H1 (cell line): ENCODE measurements at regions not wholly inside any gene's neighbourhood (a gene's known extent, or its start where the extent isn't known, plus 50 kb on each side); places are given as distances from the start of the nearest gene placed in this dataset.

Source experiments
- CTCF ChIA-PET: fragments of 300-600 bp; sonication (Branson Sonifier 250); formaldehyde crosslinking; loops from one replicate; lab custom pipeline; 2021; ENCODE audit not compliant: partially characterized antibody; lab: Charles Lee
- POLR2A ChIA-PET: fragments of 300-600 bp; sonication (Branson Sonifier 250); formaldehyde crosslinking; loops from one replicate; lab custom pipeline; 2021; ENCODE audit warnings: inconsistent platforms; ENCODE audit not compliant: partially characterized antibody; lab: Charles Lee
- DNase-seq, 2 experiments: peaks; one replicate each; pipeline versions ENCODE4 v3.0.0 to v3.0.0-alpha.2; 2010 to 2022; ENCODE audit warnings: low spot score in 2 of 2, low read depth in 1 of 2, mixed read lengths in 1 of 2
- FAIRE-seq: peaks from 2 replicates; lab custom pipeline; 2011; peaks lifted over from hg19 to GRCh38; lab: Jason Lieb, UNC
- H2AFZ ChIP-seq: 2 replicates; pipeline ENCODE4 v1.8.1; 2012; ENCODE audit warnings: low read length, inconsistent platforms
- H2AK5ac ChIP-seq: 2 replicates; pipeline ENCODE4 v1.6.1; 2013; ENCODE audit warnings: low read depth, low read length
- H2BK120ac ChIP-seq: replicated peaks from 2 replicates; pipeline ENCODE3; 2013; ENCODE audit warnings: low read depth, low read length, inconsistent platforms
- H2BK12ac ChIP-seq: 2 replicates; pipeline ENCODE4 v1.6.1; 2013; ENCODE audit warnings: low read depth, low read length
- H2BK15ac ChIP-seq: 2 replicates; pipeline ENCODE4 v1.6.1; 2013; ENCODE audit warnings: low read length
- H2BK20ac ChIP-seq: 2 replicates; pipeline ENCODE4 v1.6.1; 2013; ENCODE audit warnings: low read length
- H2BK5ac ChIP-seq: 2 replicates; pipeline ENCODE4 v1.6.1; 2013; ENCODE audit warnings: low read depth, low read length
- H3K14ac ChIP-seq: 2 replicates; pipeline ENCODE4 v1.6.1; 2013; ENCODE audit warnings: inconsistent platforms; ENCODE audit not compliant: insufficient read length
- H3K18ac ChIP-seq: 2 replicates; pipeline ENCODE4 v1.6.1; 2013; ENCODE audit warnings: low read length; ENCODE audit errors: extremely low read depth
- H3K23ac ChIP-seq: 2 replicates; pipeline ENCODE4 v1.6.1; 2013; ENCODE audit warnings: inconsistent platforms; ENCODE audit not compliant: insufficient read length
- H3K23me2 ChIP-seq: 2 replicates; pipeline ENCODE4 v1.6.1; 2013; ENCODE audit warnings: low read depth, low read length
- H3K27ac ChIP-seq: 2 replicates; pipeline ENCODE4 v1.6.1; 2011; ENCODE audit warnings: low read depth, low read length, inconsistent platforms
- H3K27me3 ChIP-seq, 4 experiments: replicated peaks in 1 of 4; 1 replicate in 1 of 4; 2 replicates in 3 of 4; pipeline versions ENCODE4 v1.6.1 to v1.8.1; 2011 to 2013; ENCODE audit warnings: low read length in 3 of 4, mild to moderate bottlenecking in 3 of 4, inconsistent platforms in 2 of 4, mixed read lengths in 2 of 4, moderate library complexity in 1 of 4; ENCODE audit not compliant: control insufficient read depth in 3 of 4, insufficient read depth in 3 of 4; ENCODE audit errors: extremely low read depth in 1 of 4
- H3K36me3 ChIP-seq, 4 experiments: 2 replicates each; pipeline versions ENCODE4 v1.6.1 to v1.8.1; 2011 to 2013; ENCODE audit warnings: mild to moderate bottlenecking in 4 of 4, low read length in 3 of 4, moderate library complexity in 2 of 4, control low read depth in 1 of 4, inconsistent platforms in 1 of 4; ENCODE audit not compliant: insufficient read depth in 4 of 4, control insufficient read depth in 2 of 4
- H3K4ac ChIP-seq: replicated peaks from 2 replicates; pipeline ENCODE3; 2013; ENCODE audit warnings: low read length, low read depth, mixed read lengths, inconsistent platforms; ENCODE audit not compliant: insufficient read length
- H3K4me1 ChIP-seq, 4 experiments: replicated peaks in 1 of 4; 1 replicate in 1 of 4; 2 replicates in 3 of 4; pipeline versions ENCODE4 v1.6.1 to v1.8.1; 2011 to 2013; ENCODE audit warnings: low read length in 3 of 4, inconsistent platforms in 2 of 4, mixed read lengths in 1 of 4; ENCODE audit not compliant: insufficient read depth in 4 of 4, control insufficient read depth in 3 of 4
- H3K4me2 ChIP-seq, 2 experiments: 2 replicates each; pipeline versions ENCODE4 v1.6.1 to v1.8.1; 2011 to 2013; ENCODE audit warnings: low read depth in 2 of 2, low read length in 2 of 2, control low read depth in 1 of 2, inconsistent platforms in 1 of 2, mild to moderate bottlenecking in 1 of 2; ENCODE audit not compliant: insufficient read depth in 1 of 2
- H3K4me3 ChIP-seq, 4 experiments: fragments of 200-600, 300-600 bp in 1 of 4; sonication (generic), shearing (Covaris generic), sonication (Bioruptor Twin) in 1 of 4; 2 replicates each; pipeline versions ENCODE4 v1.5.1 to v1.8.1; 2011 to 2016; ENCODE audit warnings: low read length in 4 of 4, low read depth in 3 of 4, control low read depth in 2 of 4, inconsistent platforms in 2 of 4, mild to moderate bottlenecking in 2 of 4, mixed read lengths in 1 of 4, moderate library complexity in 1 of 4; ENCODE audit not compliant: insufficient read depth in 2 of 4; ENCODE audit errors: extremely low read depth in 1 of 4
- H3K56ac ChIP-seq: replicated peaks from 2 replicates; pipeline ENCODE3; 2013; ENCODE audit warnings: low read depth, mild to moderate bottlenecking, mixed read lengths, low read length, inconsistent platforms; ENCODE audit not compliant: insufficient read length
- H3K79me1 ChIP-seq: 2 replicates; pipeline ENCODE4 v1.6.1; 2013; ENCODE audit warnings: low read depth, low read length, control low read depth
- H3K79me2 ChIP-seq, 2 experiments: 2 replicates each; pipeline versions ENCODE4 v1.6.1 to v1.8.1; 2012 to 2013; ENCODE audit warnings: low read length in 2 of 2, mild to moderate bottlenecking in 2 of 2, inconsistent platforms in 1 of 2; ENCODE audit not compliant: insufficient read depth in 2 of 2, control insufficient read depth in 1 of 2
- H3K9ac ChIP-seq, 4 experiments: replicated peaks in 1 of 4; 1 replicate in 1 of 4; 2 replicates in 3 of 4; pipeline versions ENCODE4 v1.6.1 to v1.8.1; 2011 to 2013; ENCODE audit warnings: low read depth in 3 of 4, low read length in 3 of 4, control low read depth in 2 of 4, mild to moderate bottlenecking in 2 of 4, moderate library complexity in 2 of 4, inconsistent platforms in 1 of 4; ENCODE audit errors: extremely low read depth in 1 of 4
- H3K9me3 ChIP-seq, 2 experiments: 2 replicates each; pipeline versions ENCODE4 v1.6.1 to v1.8.1; 2012 to 2013; ENCODE audit warnings: mild to moderate bottlenecking in 2 of 2, moderate library complexity in 2 of 2, control low read depth in 1 of 2, inconsistent platforms in 1 of 2, low read depth in 1 of 2, low read length in 1 of 2, mixed read lengths in 1 of 2; ENCODE audit not compliant: insufficient read depth in 2 of 2
- H4K20me1 ChIP-seq, 2 experiments: replicated peaks in 1 of 2; 2 replicates each; pipeline versions ENCODE3 to v1.8.1; 2011 to 2013; ENCODE audit warnings: inconsistent platforms in 2 of 2, low read length in 2 of 2, mild to moderate bottlenecking in 1 of 2; ENCODE audit not compliant: insufficient read depth in 2 of 2, control insufficient read depth in 1 of 2
- H4K5ac ChIP-seq: 2 replicates; pipeline ENCODE4 v1.6.1; 2013; ENCODE audit warnings: low read length, low read depth, mixed read lengths, inconsistent platforms; ENCODE audit not compliant: insufficient read length
- H4K8ac ChIP-seq: 2 replicates; pipeline ENCODE4 v1.8.0; 2013; ENCODE audit warnings: mild to moderate bottlenecking, moderate library complexity, low read length, inconsistent platforms; ENCODE audit not compliant: insufficient read depth; ENCODE audit errors: extremely low read depth
- H4K91ac ChIP-seq: replicated peaks from 2 replicates; pipeline ENCODE3; 2013; ENCODE audit warnings: low read length, mixed read lengths, inconsistent platforms; ENCODE audit not compliant: insufficient read length
- ATF3 ChIP-seq: IDR thresholded peaks from 2 replicates; pipeline ENCODE4 v1.6.1; 2011; ENCODE audit warnings: low read depth, mild to moderate bottlenecking, low read length; ENCODE audit not compliant: insufficient read depth
- CTCF ChIP-seq, 3 experiments: IDR thresholded peaks; 1 replicate in 2 of 3; 2 replicates in 1 of 3; pipeline versions ENCODE4 v1.5.1 to v1.6.1; 2011; ENCODE audit warnings: low read length in 3 of 3, mild to moderate bottlenecking in 3 of 3, inconsistent platforms in 2 of 3, low read depth in 1 of 3, moderate library complexity in 1 of 3; ENCODE audit not compliant: insufficient read depth in 1 of 3; ENCODE audit errors: control extremely low read depth in 1 of 3
- MAFK ChIP-seq: IDR thresholded peaks from 2 replicates; pipeline ENCODE4 v1.6.1; 2012; ENCODE audit warnings: low read depth, mild to moderate bottlenecking, improper control_type of control experiment, low read length
- RXRA ChIP-seq: IDR thresholded peaks from 2 replicates; pipeline ENCODE4 v1.6.1; 2011; ENCODE audit warnings: low read depth, mild to moderate bottlenecking, low read length, moderate library complexity; ENCODE audit not compliant: insufficient read depth
- WGBS, 2 experiments: shearing (Covaris generic) in 1 of 2; methylation state at CpG; one replicate each; pipeline versions ENCODE4 v1.1.6 to v1.1.7; 2013 to 2015; ENCODE audit warnings: low lambda C conversion rate in 2 of 2, mixed read lengths in 2 of 2, inconsistent platforms in 1 of 2, low coverage in 1 of 2, missing lambda C conversion rate in 1 of 2; ENCODE audit not compliant: insufficient replicate concordance in 2 of 2, insufficient coverage in 1 of 2, insufficient read length in 1 of 2; ENCODE audit errors: extremely low coverage in 1 of 2, missing lambda C conversion rate in 1 of 2; 5-methylcytosine and 5-hydroxymethylcytosine counted together

- Histone ChIP-seq H4K8ac (no peak overlapping the region), H2BK12ac (no peak overlapping the region), H3K9ac (no peak overlapping the region), H3K79me2 (no peaks in the 10 kb centered on the region), H4K5ac (no peak overlapping the region), H3K14ac (no peak overlapping the region), H4K20me1 (no peaks in the 10 kb centered on the region), H2BK5ac (no peak overlapping the region), H3K79me1 (no peaks in the 10 kb centered on the region), H2BK20ac (no peak overlapping the region), H3K27me3 (no peaks in the 10 kb centered on the region), H3K27ac (no peak overlapping the region), H2BK120ac (no peak overlapping the region), H3K4me3 (no peak overlapping the region), H3K56ac (no peak overlapping the region), H3K18ac (no peak overlapping the region), H3K23me2 (no peaks in the 10 kb centered on the region), H3K9me3 (no peaks in the 10 kb centered on the region), H4K91ac (no peak overlapping the region), H3K4me1 (no peaks in the 10 kb centered on the region), H3K36me3 (no peaks in the 10 kb centered on the region), H2AFZ (no peak overlapping the region), H3K4ac (no peak overlapping the region), H3K23ac (no peak overlapping the region), H2BK15ac (no peak overlapping the region), H2AK5ac (no peak overlapping the region), H3K4me2 (no peak overlapping the region)
- ChIA-PET POLR2A (interaction anchor here (0.6 kb wide), 1 partner anchor 541 kb away, joined by 4 read pairs; no protein-coding TSS in a partner anchor), CTCF (no interaction called here)
- TF ChIP-seq RXRA, result no peak
- TF ChIP-seq MAFK, result no peak
- TF ChIP-seq ATF3, result no peak
- TF ChIP-seq CTCF (IDR thresholded peaks at IDR 0.05; ENCODE audit: control extremely low read depth in 1 of 3, insufficient read depth in 1 of 3, low read depth in 1 of 3, low read length in 3 of 3), result no peak
- DNase-seq (no peak), FAIRE-seq (no peak)
- 89% methylated on average over 5 of the region's 5 CpGs; no CpG with 5 or more reads in 1 of the 2 experiments for WGBS, 2 experiments
These were observed 471.9 kb upstream of the CELF2 start for GRCh38 chr10:10545771-10546170.
